Skeletal muscle tissue (tissue), 3 donors: ENCODE measurements at regions not wholly inside any gene's neighbourhood (a gene's known extent, or its start where the extent isn't known, plus 50 kb on each side); places are given as distances from the start of the nearest gene placed in this dataset.
"Not testable (repeated sequence)": the region's sequence is repeated elsewhere in the genome, so short reads cannot be mapped to it uniquely, and the experiment has no call there.

ENCODE experiments used
- H3K27ac ChIP-seq: one replicate; pipeline ENCODE4 v1.7.0; 2013; ENCODE audit warnings: mild to moderate bottlenecking, low read depth, low read length, inconsistent platforms
- H3K27me3 ChIP-seq, 3 donors: one replicate each; pipeline ENCODE4 v1.7.0; 2013; ENCODE audit warnings: low read length in 3 of 3; ENCODE audit not compliant: control insufficient read depth in 3 of 3, insufficient read depth in 3 of 3
- H3K36me3 ChIP-seq, 3 donors: one replicate each; pipeline ENCODE4 v1.7.0; 2013; ENCODE audit warnings: low read length in 3 of 3; ENCODE audit not compliant: control insufficient read depth in 3 of 3, insufficient read depth in 3 of 3
- H3K4me1 ChIP-seq, 3 donors: one replicate each; pipeline ENCODE4 v1.7.0; 2013; ENCODE audit warnings: low read length in 3 of 3, mild to moderate bottlenecking in 3 of 3; ENCODE audit not compliant: control insufficient read depth in 3 of 3, insufficient read depth in 3 of 3
- H3K4me3 ChIP-seq, 3 donors: one replicate each; pipeline ENCODE4 v1.7.0; 2013; ENCODE audit warnings: low read length in 3 of 3
- H3K9ac ChIP-seq, 3 donors: one replicate each; pipeline ENCODE4 v1.7.0; 2013; ENCODE audit warnings: low read length in 3 of 3, mild to moderate bottlenecking in 3 of 3, moderate library complexity in 2 of 3, low read depth in 1 of 3
- H3K9me3 ChIP-seq, 3 donors: one replicate each; pipeline ENCODE4 v1.7.0; 2013; ENCODE audit warnings: low read length in 3 of 3; ENCODE audit not compliant: control insufficient read depth in 3 of 3
- donor health status: Osteomylitis.

DNA sequence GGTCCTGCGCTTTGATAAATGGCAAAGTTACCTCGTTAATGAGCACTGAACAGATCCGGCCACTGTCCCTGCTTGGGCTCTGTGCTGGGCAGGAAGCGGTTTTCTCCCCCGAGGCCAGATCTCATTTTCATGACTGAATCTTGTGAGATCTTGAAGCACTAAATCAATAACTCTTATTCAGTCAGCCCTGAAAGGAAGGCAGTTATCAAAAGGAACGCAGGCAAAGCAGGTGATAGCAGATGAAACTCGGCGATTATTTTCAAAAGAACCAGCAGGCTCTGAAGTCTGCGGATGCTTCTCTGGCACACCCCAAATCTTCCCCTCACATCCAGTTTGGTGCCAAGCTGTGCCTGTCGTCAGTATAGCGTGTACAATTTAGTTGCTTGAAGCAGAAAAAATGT lies 228.7 kb downstream of the BAMBI start:
- Histone ChIP-seq H3K36me3 (no peaks in the 10 kb centered on the region), H3K4me3 (no peak overlapping the region), H3K4me1 (no peaks in the 10 kb centered on the region), H3K9ac (no peak overlapping the region), H3K27ac (no peak overlapping the region), H3K9me3 (no peaks in the 10 kb centered on the region), H3K27me3 (no peaks in the 10 kb centered on the region)

GRCh38 chr10:28906415-28906814 lies 229.1 kb downstream of the BAMBI start:
- Histone ChIP-seq H3K36me3 (no peaks in the 10 kb centered on the region), H3K4me1 (no peaks in the 10 kb centered on the region), H3K27me3 (no peaks in the 10 kb centered on the region), H3K27ac (no peak overlapping the region), H3K4me3 (no peak overlapping the region), H3K9ac (no peak overlapping the region), H3K9me3 (no peaks in the 10 kb centered on the region)

GRCh38 chr10:28906934-28907333 lies 229.6 kb downstream of the BAMBI start:
- H3K9me3 ChIP-seq = no peaks in the 10 kb centered on the region
- no peaks in the 10 kb centered on the region for H3K27me3 ChIP-seq
- H3K36me3 ChIP-seq = no peaks in the 10 kb centered on the region
- no peaks in the 10 kb centered on the region for H3K4me1 ChIP-seq
- no peak overlapping the region for H3K4me3 ChIP-seq
- no peak overlapping the region for H3K9ac ChIP-seq
- H3K27ac ChIP-seq = no peak overlapping the region

DNA sequence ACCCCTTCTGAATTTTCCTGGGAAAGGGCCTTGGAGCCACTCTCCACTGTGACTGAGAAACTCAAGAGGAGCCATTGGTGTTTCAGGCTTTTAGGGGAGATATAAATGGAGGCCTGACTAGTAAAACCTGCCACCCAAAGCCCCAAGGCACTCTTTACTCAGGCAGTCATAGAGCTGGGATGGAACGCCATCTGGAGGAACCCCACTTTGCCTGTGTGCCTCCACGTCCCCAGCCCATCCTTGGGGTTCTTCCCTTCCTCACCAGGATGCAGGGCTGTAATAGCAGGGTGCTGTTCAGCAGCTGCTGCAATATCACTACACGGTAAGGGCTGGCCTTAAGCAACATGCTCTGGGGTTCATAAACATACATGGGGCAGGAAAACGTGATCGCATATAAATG lies 232.6 kb downstream of the BAMBI start:
- Histone ChIP-seq H3K9ac (no peak overlapping the region), H3K36me3 (no peaks in the 10 kb centered on the region), H3K27ac (no peak overlapping the region), H3K4me1 (no peaks in the 10 kb centered on the region), H3K9me3 (no peaks in the 10 kb centered on the region), H3K4me3 (no peak overlapping the region), H3K27me3 (no peaks in the 10 kb centered on the region)

- H3K4me3 ChIP-seq = no peak overlapping the region
- H3K36me3 ChIP-seq = no peaks in the 10 kb centered on the region
- H3K27ac ChIP-seq = no peak overlapping the region
- H3K9ac ChIP-seq = no peak overlapping the region
- no peaks in the 10 kb centered on the region for H3K27me3 ChIP-seq
- H3K9me3 ChIP-seq = no peaks in the 10 kb centered on the region
- no peaks in the 10 kb centered on the region for H3K4me1 ChIP-seq
Observed at GRCh38 chr10:28910956-28911355, 233.6 kb downstream of the BAMBI start.

DNA sequence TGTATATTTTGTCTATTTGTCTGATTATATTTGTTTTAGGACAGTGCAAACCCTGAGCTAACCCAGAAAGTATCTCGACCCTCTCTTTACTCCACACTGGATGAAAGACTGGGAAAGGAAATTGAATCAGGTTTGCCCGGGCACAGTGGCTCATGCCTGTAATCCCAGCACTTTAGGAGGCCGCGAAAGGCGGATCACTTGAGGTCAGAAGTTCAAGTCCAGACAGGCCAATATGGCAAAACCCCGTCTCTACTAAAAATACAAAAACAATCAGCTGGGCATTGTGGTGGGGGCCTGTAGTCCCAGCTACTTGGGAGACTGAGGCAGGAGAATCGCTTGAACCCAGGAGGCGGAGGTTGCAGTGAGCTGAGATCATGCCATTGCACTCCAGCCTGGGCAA lies 234.2 kb downstream of the BAMBI start:
- H3K27ac ChIP-seq, H3K4me1 ChIP-seq, H3K36me3 ChIP-seq, H3K4me3 ChIP-seq, H3K27me3 ChIP-seq, H3K9ac ChIP-seq, H3K9me3 ChIP-seq: not testable (repeated sequence)

DNA sequence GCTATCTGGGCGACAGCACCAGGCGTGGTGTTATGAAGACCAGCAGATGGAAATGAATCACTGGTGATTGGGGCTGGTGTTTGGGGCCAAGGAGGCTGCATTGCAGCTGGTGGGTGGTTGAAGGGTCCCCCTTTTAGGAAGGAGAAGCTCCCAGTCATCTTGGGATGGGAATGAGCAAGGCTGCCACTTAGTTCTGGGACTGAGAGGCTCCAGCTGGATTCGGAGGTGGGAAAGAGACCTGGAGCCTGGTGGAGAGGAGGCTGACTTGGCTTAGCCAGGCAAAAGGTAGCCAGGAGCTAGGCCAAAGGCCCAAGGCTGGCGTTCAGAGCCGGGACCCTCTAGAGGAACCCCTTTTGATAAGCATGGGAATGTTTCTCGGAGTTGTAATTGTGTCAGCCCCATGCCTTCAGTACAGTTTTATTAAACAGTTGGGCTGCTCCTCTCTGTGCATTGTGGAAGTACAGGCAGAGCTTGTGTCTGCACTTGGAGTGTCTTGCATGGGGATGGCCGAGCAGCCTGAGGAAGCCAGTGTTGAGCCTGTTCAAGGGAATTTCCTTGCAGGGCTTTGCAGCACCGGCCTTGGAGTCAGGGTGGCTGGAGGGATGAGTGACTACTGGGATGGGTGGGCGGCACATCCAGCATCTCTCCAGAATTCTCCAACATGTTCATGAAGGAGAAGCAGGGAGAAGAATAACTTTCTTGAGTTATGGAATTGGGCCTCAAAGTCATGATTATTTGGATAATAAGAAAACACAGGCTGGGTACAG lies 234.9 kb downstream of the BAMBI start:
- no peak overlapping the region for H3K27ac ChIP-seq
- H3K4me3 ChIP-seq = no peak overlapping the region
- H3K27me3 ChIP-seq = no peaks in the 10 kb centered on the region
- H3K4me1 ChIP-seq = no peaks in the 10 kb centered on the region
- H3K9me3 ChIP-seq = no peaks in the 10 kb centered on the region
- no peaks in the 10 kb centered on the region for H3K36me3 ChIP-seq
- no peak overlapping the region for H3K9ac ChIP-seq

DNA sequence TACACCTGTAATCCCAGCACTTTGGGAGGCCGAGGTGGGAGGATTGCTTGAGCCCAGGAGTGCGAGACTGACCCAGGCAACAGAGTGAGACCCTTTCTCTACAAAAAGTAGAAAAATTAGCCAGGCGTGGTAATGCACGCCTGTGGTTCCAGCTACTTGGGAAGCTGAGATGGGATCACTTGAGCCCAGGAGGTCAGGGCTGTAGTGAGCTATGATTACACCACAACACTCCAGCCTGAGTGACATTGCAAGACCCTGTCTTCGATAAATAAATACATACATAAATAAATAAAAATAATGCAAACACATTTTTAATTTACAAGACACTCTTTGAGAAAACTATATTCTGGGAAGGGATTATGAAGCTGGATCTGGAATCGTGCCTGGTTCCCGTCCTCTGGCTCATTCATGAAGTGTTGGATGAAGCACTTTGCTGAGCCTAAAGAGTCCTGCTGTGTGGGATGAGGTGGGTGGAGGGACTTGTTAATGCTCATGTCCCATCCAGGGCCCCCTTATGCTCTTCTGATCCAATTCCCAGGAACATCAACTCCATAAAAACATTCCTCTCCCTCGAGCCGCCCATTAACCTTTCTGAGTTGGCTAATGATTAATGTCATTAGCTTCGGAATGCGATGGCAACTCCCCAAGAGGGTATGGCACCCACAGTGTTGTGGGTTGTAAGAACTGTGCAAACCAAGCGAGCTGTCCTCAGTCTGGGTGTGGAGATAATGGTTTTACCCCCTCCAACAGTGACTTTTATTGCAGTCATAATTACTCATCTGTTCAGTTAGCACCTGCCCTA lies 236.3 kb downstream of the BAMBI start:
- H3K36me3 ChIP-seq = no peaks in the 10 kb centered on the region
- H3K27me3 ChIP-seq = no peaks in the 10 kb centered on the region
- H3K27ac ChIP-seq = no peak overlapping the region
- H3K9ac ChIP-seq = no peak overlapping the region
- H3K4me3 ChIP-seq = no peak overlapping the region
- no peaks in the 10 kb centered on the region for H3K4me1 ChIP-seq
- no peaks in the 10 kb centered on the region for H3K9me3 ChIP-seq

DNA sequence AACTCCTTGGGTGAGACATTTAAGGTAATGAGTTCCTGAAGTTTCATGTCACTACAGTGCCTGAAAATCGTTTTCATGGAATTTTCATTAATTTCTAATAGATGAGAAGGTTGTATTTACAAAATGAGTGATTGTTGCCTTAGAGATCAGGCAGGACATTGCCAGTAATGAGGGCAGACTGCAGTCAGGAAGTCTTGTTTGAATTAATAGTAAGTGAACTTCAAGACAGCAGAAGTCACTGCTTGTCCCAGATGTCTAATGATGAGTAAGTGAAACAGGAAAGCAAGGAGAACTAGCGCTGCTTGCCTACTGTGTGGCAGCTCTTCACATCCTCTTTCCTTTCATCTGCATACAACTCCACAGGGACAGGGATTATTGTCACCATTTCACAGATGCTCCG lies 237.4 kb downstream of the BAMBI start:
- no peaks in the 10 kb centered on the region for H3K36me3 ChIP-seq
- H3K27me3 ChIP-seq = no peaks in the 10 kb centered on the region
- no peak overlapping the region for H3K4me3 ChIP-seq
- H3K9me3 ChIP-seq = no peaks in the 10 kb centered on the region
- no peaks in the 10 kb centered on the region for H3K4me1 ChIP-seq
- no peak overlapping the region for H3K27ac ChIP-seq
- H3K9ac ChIP-seq = no peak overlapping the region

- H3K9ac ChIP-seq = no peak overlapping the region
- H3K27ac ChIP-seq = no peak overlapping the region
- H3K9me3 ChIP-seq = no peaks in the 10 kb centered on the region
- H3K4me1 ChIP-seq = no peaks in the 10 kb centered on the region
- H3K27me3 ChIP-seq = no peaks in the 10 kb centered on the region
- H3K36me3 ChIP-seq = no peaks in the 10 kb centered on the region
- no peak overlapping the region for H3K4me3 ChIP-seq
Observed at GRCh38 chr10:28915989-28916588, 238.8 kb downstream of the BAMBI start.
